CD4-positive, alpha-beta T cell treated with Interferon alpha-2 for 1 hour (primary cell): ENCODE measurements at regions not wholly inside any gene's neighbourhood (a gene's known extent, or its start where the extent isn't known, plus 50 kb on each side); places are given as distances from the start of the nearest gene placed in this dataset.

Experiments used
- DNase-seq, 2 donors: peaks; one replicate each; pipeline ENCODE4 v3.0.0-alpha.2; 2020 to 2022

DNA sequence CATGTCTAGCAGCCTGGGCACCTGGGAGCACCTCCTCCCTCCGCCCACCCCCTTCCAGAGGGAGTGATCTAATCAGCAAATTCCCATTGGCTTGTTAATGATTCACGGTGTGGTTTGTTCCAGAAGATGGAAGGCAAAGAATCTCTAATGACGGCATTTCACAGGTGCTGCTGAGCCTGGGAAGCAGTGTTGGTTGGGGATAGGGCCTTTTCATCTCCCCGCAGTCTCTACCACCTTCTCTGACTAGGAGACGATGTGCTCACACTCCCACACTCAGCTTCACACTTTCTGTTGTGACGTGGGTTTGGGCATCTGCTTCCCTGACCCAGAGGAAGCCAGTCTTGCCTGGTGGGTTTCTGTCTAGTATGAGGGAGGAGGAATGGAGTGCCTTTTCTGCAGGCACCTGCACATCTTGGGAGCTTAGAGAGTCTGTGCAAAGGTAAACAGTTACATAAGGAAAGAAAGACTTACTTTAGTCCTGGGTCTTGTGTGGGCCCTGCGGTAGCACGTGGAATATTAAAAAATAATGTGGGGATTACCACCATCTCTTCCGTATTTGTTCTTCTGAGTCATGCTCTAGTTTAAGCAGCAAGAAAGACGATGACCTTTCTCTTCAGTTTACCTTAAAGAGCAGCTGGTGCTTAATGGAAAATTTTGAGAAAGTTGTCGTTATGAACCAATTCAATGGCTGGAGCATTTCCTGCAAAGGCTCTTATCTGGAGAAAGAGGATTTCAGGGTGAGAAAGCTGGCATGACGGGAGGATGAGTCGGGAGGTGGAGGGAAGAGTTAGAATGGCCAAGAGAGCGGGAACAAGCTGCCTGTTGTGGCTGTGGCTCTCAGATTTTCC is 70.6 kb upstream of the ARHGAP5 start:
- DNase-seq, result no peak

GRCh38 chr14:32007755-32008362 is 69.2 kb upstream of the ARHGAP5 start:
- DNase-seq, result no peak

DNA sequence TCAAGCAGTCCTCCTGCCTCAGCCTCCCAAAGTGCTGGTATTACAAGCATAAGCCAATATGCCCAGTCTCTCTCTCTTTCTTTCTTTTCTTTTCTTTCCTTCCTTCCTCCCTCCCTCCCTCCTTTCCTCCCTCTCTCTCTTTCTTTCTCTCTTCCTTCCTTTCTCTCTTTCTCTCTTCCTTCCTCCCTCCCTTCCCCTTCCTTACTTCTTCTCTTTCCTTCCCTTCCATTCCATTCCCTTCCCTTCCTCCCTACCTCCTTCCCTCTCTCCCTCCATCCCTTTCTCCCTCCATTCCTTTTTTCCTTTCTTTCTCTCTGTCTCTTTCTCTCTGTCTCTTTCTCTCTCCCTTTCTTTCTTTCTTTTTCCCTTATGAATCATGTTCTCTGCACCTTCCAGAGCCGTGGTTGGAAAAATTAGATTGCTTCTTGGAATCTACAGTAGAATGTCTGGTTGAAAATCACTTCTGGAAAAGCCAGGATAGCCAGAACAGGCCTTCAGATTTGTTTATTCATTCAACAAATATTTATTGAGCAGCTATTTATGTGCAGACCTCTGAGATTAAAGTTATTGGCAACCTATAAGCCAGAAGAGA is 68.4 kb upstream of the ARHGAP5 start:
- no peak for DNase-seq

GRCh38 chr14:32009221-32009975 is 67.7 kb upstream of the ARHGAP5 start:
- DNase-seq, result no peak

DNA sequence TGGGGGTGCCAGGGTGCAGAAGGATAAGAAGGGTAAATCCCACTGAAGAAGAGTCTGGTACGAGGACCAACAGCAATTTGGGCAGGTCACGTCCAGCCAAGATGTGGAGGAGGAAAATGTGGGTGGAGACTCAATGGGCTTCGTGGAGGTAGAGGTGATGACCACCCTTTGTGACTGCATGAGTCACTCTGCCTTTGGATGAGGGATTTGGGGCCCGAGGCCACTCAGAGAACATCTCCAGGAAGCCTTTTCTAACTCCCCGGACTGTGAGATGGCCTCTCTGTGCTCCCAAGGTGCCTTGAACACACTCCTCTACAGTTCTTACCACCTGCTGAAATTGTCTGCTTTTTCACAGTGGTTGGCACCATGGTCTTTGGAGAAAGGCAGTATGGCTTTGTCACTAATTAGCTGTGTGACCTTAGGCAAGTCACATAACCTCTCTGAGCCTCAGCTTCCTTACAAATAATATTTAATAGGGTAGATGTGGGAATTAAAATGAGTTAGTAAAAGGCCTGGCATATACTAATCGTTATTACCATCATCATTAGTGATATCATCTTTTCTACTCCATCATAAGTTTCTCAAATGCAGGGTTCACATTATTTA is 67.0 kb upstream of the ARHGAP5 start:
- no peak for DNase-seq

DNA sequence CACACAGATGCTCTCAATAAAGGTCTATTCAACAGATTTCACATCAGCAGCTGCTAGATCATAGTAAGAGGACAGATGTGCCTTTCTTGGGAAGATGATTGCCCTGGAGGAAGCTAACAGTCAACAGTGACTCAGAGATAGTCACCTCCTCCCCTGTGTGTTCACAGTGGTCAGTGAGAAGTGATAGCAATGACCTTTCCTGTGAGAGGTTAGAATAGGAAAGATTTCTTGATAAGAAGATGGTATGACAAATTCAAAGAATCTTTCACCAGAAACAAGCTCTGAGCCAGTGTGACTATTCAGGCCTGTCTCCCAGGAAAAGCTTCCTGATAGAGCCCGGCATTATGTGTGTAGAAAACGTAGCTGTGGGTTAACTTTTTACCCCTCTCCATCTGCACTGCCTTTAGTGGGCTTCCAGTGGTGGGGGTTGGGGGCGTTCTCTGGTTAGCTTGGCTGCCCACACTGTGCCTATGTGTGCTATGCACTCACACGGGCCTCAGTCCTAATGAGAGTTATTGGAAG is 66.4 kb upstream of the ARHGAP5 start:
- no peak for DNase-seq

DNA sequence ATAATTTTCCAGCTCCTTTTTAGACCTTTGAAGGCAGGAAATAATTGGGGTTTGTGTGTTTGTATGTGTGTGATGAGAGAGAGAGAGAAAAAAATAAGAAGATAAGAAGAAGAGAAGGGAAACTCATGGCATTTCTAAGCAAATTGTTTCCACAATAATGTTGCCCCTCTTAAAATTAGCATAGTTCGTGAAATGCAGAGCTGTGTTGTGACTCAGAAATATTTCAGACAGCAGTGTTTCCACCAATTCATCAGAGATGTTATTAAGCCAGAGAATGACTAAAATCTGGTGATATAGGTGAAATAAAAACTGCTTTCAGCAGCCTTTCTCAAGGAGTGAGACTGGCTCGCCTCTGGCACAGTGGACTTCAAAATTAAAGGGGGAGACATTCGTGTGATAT is 65.9 kb upstream of the ARHGAP5 start:
- no peak for DNase-seq

DNA sequence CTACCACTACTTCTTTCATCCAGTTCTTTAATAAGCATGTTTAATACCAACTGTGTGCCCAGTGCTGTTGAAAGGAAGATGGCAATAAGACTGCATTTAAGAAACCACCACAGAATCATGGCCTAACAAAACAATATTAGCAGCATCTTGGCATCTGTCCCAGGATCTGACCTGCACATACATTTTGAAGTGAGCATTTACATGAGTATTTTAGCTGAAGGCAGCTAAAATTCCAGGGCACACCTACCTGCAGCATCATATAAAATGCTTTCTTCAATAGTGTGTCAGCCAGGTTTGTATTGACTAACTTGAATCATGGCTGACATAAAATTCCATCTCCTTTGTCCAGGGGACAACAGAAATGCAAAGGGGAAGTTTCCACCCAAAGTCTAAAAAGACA is 65.0 kb upstream of the ARHGAP5 start:
- no peak for DNase-seq

DNA sequence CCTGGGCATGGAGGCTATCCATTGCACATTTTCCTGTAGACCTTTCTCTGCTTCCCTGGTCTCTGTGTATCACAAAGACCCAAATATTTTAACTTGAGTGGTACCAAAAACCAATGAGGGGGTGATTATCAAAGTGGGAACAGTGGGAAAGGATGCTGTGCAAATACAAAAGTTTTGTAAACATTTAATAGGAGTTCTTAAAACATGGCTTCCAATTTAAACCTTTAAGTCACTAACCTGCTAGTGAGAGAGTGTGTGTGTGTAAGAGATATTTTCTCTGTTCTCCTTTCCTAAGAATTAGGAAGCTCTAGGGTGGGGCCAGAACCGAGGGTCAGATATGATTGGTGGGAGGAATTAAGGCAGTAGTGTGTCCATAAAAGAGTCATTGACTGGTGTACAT is 64.5 kb upstream of the ARHGAP5 start:
- DNase-seq, result no peak

DNA sequence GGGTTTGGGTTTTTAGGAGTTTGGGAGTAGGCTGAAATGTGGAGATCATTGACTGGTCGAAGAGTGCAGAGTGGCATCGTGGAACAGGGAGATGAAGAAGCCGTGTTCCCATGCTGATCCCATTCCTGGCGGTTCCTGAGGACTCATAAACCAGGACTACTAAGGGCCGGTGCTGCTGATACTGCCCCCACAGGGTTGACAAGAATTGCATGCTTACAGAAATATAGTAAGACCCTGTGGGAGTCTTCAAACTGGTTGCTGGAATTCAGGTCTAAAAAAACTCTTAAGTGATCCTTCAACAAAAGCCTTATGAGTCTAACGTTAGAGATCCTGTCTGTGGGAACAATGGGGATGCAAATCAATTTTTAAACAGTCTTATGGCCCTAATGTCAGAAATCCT is 64.0 kb upstream of the ARHGAP5 start:
- DNase-seq, result no peak

DNA sequence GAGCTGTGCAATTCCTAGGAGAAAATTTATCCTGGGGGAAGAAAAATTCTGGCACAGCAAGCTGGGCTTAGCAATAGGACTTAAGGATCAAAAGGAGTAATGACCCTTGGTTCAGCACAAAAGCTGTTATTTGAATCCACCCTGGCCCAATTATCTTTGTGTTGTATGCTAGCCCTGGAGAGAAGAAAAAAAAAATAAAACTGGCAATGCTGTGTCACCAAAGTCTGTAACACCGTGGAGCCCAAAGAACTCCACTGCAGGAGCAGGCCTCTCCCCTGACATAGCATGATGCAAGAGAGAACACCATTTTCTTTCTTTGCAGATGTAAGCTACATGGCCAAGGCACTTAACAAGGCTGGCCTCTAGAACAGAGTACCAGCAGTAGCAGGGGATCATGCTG is 63.0 kb upstream of the ARHGAP5 start:
- DNase-seq, result no peak

DNA sequence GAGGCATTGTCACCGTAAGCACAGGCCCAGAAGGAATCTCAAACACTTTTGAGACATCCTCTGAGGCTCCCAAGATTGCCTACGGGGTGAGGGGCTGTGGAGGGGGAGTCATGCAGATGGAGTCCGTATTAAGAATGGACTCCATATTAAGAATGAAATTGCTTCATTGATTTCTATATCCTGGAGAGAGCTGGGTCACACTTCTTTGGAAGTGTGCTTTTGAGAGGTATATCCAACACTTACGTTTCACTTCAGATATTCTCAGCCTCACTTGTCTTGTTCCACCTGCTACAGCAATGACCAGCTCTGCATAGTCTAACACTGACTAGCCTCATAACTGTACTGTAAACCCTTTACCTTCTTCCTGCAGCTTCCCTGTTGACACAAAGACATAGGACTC is 62.6 kb upstream of the ARHGAP5 start:
- DNase-seq, result no peak

GRCh38 chr14:32015166-32015565 is 61.9 kb upstream of the ARHGAP5 start:
- DNase-seq, result no peak

GRCh38 chr14:32017587-32017986 is 59.5 kb upstream of the ARHGAP5 start:
- DNase-seq, result no peak

GRCh38 chr14:32018391-32019092 is 58.6 kb upstream of the ARHGAP5 start:
- no peak for DNase-seq

GRCh38 chr14:32019276-32019675 is 57.8 kb upstream of the ARHGAP5 start:
- DNase-seq, result no peak

DNA sequence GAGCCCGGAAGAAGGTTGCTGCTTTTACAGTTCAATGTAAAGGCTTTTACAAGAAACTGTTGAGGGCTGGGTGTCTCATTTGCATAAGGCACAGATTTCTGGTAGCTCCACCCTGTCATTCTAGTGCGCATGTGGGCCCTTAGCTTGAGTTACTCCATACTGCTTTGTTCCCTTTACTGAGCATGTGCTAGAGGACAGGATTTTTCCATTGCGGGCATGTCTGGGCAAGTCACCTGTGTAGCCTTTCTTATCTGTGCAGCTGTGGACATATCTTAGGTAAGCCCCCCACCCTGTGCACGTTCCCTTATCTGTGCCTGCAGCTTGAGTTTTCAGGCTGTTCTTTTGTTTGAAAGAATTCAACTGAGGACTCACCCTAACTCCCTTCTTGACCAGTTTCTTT is 56.2 kb upstream of the ARHGAP5 start:
- no peak for DNase-seq

DNA sequence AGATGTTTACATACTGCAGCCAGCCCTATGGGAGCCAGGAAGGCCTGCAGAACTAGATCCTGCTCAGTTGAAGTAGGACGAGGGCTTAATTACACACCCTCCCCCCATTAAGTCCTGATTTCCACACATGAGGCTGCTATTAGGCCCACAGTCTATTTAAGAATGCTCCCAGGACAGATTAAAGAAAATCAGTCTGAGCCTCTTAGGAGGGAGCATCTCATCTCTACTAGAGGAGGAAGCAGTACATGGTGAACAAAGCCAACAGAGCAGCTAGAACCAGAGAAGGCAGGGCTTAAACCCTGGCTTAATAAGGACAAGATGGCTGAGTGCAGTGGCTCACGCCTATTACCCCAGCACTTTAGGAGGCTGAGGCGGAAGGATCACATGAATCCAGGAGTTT is 55.8 kb upstream of the ARHGAP5 start:
- DNase-seq, result no peak

- no peak for DNase-seq
These were observed 54.6 kb upstream of the ARHGAP5 start for GRCh38 chr14:32022525-32022924.

DNA sequence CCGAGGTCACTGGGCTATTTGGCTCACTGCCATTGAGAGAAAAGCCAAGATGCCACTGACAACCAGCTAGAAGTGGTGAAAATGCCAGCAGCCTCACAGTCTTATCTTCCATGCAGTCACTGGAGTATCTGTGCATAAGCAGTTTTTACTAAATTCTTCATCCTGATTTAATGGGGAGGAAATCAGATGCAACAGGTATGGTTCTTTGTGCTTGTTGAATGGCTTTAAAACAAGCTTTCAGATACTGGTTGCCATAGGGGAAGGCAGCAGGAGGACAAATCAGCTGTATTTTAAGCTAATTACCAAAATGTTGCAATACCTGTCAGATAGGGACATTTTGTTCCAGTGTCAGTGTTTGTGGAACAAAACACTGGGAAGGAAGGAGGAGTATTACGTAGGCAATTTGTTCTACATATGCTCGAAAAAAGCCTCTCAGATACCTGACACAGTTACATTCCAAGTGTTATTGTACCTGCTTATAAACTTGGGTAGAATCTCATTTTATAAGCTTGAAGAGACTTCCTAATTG is 54.1 kb upstream of the ARHGAP5 start:
- no peak for DNase-seq

DNA sequence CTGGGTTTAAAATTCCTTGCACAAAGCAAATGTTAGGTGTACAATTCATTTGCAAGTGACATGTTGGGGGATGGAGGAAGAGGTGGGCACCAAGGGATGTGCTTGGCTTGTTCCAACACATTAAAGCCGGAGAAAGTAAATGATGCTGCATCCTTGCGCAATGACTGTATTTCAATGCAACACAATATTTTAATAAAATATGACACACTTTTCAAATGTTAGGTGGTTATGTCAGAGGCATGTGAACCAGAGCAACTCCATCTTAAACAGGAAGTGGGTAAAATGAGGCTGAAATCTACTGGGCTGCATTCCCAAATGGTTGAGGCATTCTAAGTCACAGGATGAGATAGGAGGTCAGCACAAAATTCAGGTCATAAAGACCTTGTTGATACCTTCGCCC is 53.6 kb upstream of the ARHGAP5 start:
- no peak for DNase-seq
